OCI-LY1 (cell line): ENCODE measurements at regions not wholly inside any gene's neighbourhood (a gene's known extent, or its start where the extent isn't known, plus 50 kb on each side); places are given as distances from the start of the nearest gene placed in this dataset.

Experiments
- H2AFZ ChIP-seq: fragments of 200-600 bp; sonication (generic), shearing (Covaris generic); 2 replicates; pipeline ENCODE4 v1.6.0; 2014; ENCODE audit warnings: antibody characterized with exemption, mild to moderate bottlenecking, low read length
- H3F3A ChIP-seq: fragments of 200-600 bp; sonication (generic), shearing (Covaris generic); 2 replicates; pipeline ENCODE4 v1.6.0; 2014; ENCODE audit warnings: mild to moderate bottlenecking, antibody characterized with exemption, low read length, moderate library complexity; ENCODE audit not compliant: insufficient read depth
- H3K27ac ChIP-seq: fragments of 200-600 bp; sonication (generic); 2 replicates; pipeline ENCODE4 v1.5.1; 2014; ENCODE audit warnings: low read length, mixed run types, mild to moderate bottlenecking, low read depth; ENCODE audit not compliant: poor library complexity, severe bottlenecking
- H3K27me3 ChIP-seq: fragments of 200-600 bp; sonication (generic); 2 replicates; pipeline ENCODE4 v1.6.0; 2014; ENCODE audit warnings: antibody characterized with exemption, mild to moderate bottlenecking, low read length, moderate library complexity; ENCODE audit not compliant: insufficient read depth
- H3K36me3 ChIP-seq: fragments of 200-600 bp; sonication (generic); 2 replicates; pipeline ENCODE4 v1.6.1; 2014; ENCODE audit warnings: mild to moderate bottlenecking, antibody characterized with exemption, low read length, moderate library complexity, mixed read lengths; ENCODE audit not compliant: insufficient read depth
- H3K4me1 ChIP-seq: fragments of 200-600 bp; sonication (generic); 2 replicates; pipeline ENCODE4 v1.5.1; 2014; ENCODE audit warnings: mild to moderate bottlenecking, low read length, moderate library complexity; ENCODE audit not compliant: insufficient read depth, severe bottlenecking
- H3K4me2 ChIP-seq: fragments of 200-600 bp; sonication (generic), shearing (Covaris generic); 2 replicates; pipeline ENCODE4 v1.6.1; 2014; ENCODE audit warnings: low read length
- H3K4me3 ChIP-seq: fragments of 200-600 bp; sonication (generic); 2 replicates; pipeline ENCODE4 v1.5.1; 2014; ENCODE audit warnings: low read length, low read depth, mild to moderate bottlenecking, mixed read lengths; ENCODE audit not compliant: poor library complexity, severe bottlenecking
- H3K79me2 ChIP-seq: fragments of 200-600 bp; shearing (Covaris generic); 2 replicates; pipeline ENCODE4 v1.6.1; 2016; ENCODE audit warnings: mixed run types, low read length, mixed read lengths; ENCODE audit not compliant: insufficient read depth
- H3K9ac ChIP-seq: fragments of 200-600 bp; sonication (generic), shearing (Covaris generic); 2 replicates; pipeline ENCODE4 v1.6.1; 2014; ENCODE audit warnings: mild to moderate bottlenecking, low read length, mixed read lengths
- H3K9me2 ChIP-seq: fragments of 200-600 bp; sonication (generic), shearing (Covaris generic); 2 replicates; pipeline ENCODE4 v1.6.1; 2014; ENCODE audit warnings: low read depth, mild to moderate bottlenecking, low read length, mixed read lengths
- H3K9me3 ChIP-seq: fragments of 200-600 bp; shearing (Covaris generic); 2 replicates; pipeline ENCODE4 v1.6.1; 2014; ENCODE audit warnings: low read length, mixed read lengths
- H4K20me1 ChIP-seq: fragments of 200-600 bp; sonication (generic), shearing (Covaris generic); 2 replicates; pipeline ENCODE4 v1.6.0; 2016; ENCODE audit warnings: mild to moderate bottlenecking, low read length; ENCODE audit not compliant: insufficient read depth
- CTCF ChIP-seq: fragments of 200-600 bp; sonication (generic), shearing (Covaris generic); IDR thresholded peaks from 2 replicates; pipeline ENCODE4 v1.5.1; 2017; ENCODE audit warnings: mild to moderate bottlenecking, antibody characterized with exemption, low read length, moderate library complexity, mixed read lengths
- EZH2 ChIP-seq: fragments of 200-600 bp; sonication (generic), shearing (Covaris generic); IDR thresholded peaks from 2 replicates; pipeline ENCODE4 v1.8.0; 2017; ENCODE audit warnings: borderline replicate concordance, mixed run types, mild to moderate bottlenecking, antibody characterized with exemption, low read length, moderate library complexity, mixed read lengths

- H3K9me3 ChIP-seq: no peaks in the 10 kb centered on the region
- H3K4me1 ChIP-seq: no peaks in the 10 kb centered on the region
- no peaks in the 10 kb centered on the region for H3F3A ChIP-seq
- no peaks in the 10 kb centered on the region for H3K79me2 ChIP-seq
- H3K4me3 ChIP-seq: no peak overlapping the region
- H3K4me2 ChIP-seq: no peak overlapping the region
- no peak overlapping the region for H2AFZ ChIP-seq
- H4K20me1 ChIP-seq: no peaks in the 10 kb centered on the region
- H3K9me2 ChIP-seq: no peaks in the 10 kb centered on the region
- H3K27ac ChIP-seq: no peak overlapping the region
- TF ChIP-seq EZH2 (no peak), CTCF (no peak)
- no peaks in the 10 kb centered on the region for H3K27me3 ChIP-seq
- H3K36me3 ChIP-seq: no peaks in the 10 kb centered on the region
- H3K9ac ChIP-seq: no peak overlapping the region
These were observed 741.7 kb downstream of the VRK1 start for GRCh38 chr14:97538749-97539410.

- no peaks in the 10 kb centered on the region for H3K27me3 ChIP-seq
These were observed 742.2 kb downstream of the VRK1 start for GRCh38 chr14:97539411-97539795.

GRCh38 chr14:97539884-97540283, 742.7 kb downstream of the VRK1 start:
- Histone ChIP-seq H3K27ac (no peak overlapping the region), H3K9ac (no peak overlapping the region), H3F3A (no peaks in the 10 kb centered on the region), H3K79me2 (no peaks in the 10 kb centered on the region), H3K27me3 (no peaks in the 10 kb centered on the region), H3K9me3 (no peaks in the 10 kb centered on the region), H3K4me2 (no peak overlapping the region), H3K4me3 (no peak overlapping the region), H3K4me1 (no peaks in the 10 kb centered on the region), H4K20me1 (no peaks in the 10 kb centered on the region), H3K9me2 (no peaks in the 10 kb centered on the region), H2AFZ (no peak overlapping the region), H3K36me3 (no peaks in the 10 kb centered on the region)
- no peak for TF ChIP-seq CTCF
- no peak for TF ChIP-seq EZH2

More at GRCh38 chr14:97539411-97539795, 742.2 kb downstream of the VRK1 start:
- Histone ChIP-seq H3K4me1 (no peaks in the 10 kb centered on the region), H2AFZ (no peak overlapping the region), H3F3A (no peaks in the 10 kb centered on the region), H3K9me2 (no peaks in the 10 kb centered on the region), H3K4me2 (no peak overlapping the region), H3K9me3 (no peaks in the 10 kb centered on the region), H3K9ac (no peak overlapping the region), H4K20me1 (no peaks in the 10 kb centered on the region), H3K36me3 (no peaks in the 10 kb centered on the region), H3K4me3 (no peak overlapping the region), H3K79me2 (no peaks in the 10 kb centered on the region), H3K27ac (no peak overlapping the region)
- TF ChIP-seq EZH2 (no peak), CTCF (no peak)
